ENCODE measurements at regions not wholly inside any gene's neighbourhood (a gene's known extent, or its start where the extent isn't known, plus 50 kb on each side); places are given as distances from the start of the nearest gene placed in this dataset.

DNA sequence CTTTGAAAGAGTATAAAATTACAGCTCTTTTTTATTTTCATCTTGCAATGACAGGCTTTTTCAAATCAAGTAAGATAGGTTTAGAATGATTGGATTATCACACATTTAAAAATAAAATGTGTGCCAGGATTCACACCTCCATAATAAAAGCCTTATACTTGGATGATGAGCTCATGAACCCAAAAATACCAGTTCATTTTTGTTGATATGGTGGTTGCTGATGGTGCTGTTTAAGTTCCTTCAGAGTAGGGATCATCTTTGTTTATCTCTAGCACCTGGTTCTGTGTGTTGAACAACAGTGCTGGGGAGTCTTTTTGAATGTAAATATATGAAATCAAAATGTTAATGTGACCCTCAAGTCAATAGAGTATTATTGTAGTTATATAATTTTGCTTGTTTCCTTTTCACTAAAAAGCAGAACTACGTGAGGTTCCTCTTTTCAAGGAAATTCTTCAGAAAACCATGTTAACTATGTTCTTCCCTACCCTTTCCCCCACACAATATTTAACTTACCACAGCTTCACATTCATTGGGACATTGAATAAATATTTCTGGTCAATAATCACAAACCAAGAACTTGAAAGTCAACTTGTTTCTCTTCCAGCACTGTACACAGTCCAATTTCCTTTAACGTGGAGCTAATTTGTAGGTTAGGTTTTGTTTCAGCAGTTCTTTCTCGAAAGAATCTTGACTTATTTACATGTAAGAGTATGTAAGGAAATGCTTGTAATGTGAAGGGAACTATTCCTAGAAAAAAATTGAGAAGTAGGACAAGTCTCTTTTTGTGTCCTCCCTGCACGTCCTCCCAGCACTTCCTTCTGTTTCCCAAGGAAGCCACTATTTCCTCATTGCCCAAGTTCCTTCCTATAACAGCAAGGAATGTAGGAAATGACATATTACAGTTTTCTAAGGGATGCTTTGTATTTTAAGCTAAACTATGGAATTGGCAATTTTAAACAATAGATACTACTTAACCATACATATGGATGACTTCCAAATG, 945.9 kb upstream of the CITED2 start:
- DNase-seq (ENCODE audit: low read depth): no peak

DNA sequence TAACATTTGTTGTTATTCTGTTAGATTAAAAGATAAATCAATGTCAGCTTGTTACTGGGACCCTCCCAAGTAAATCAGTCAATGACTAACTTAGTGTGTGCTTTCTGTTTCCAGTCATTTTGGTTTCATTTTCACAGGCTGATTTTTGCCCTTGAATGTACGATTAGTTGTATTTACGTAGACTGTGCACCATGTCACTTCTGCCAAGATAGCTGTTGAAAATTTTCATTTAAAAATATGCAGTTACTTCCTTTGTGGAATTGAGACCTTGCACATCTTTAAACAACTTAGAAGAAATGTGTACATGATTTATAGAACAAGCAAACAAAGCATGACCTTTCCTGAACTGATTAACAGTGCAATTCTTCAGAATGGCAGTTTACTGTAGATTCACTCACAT, 944.8 kb upstream of the CITED2 start:
- no peak for DNase-seq (ENCODE audit: low read depth)

DNA sequence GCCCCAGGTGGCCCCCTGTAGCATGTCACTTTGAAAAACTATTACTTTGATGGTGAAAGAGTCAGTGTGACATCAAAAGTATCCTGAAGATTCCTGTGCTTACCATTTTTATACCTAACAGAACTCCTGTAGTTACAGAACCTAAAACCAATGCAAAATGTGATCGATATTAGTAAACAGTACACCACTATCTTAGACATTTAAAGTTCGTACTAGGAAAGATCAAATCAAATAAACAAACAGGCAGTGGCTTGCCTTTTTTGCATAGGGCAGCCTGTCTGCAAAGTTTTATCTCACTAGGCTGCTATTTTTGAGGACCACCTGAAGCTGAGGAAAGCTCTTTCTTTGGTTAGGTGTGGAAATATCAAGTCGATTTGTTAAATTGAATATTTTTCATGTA, 944.0 kb upstream of the CITED2 start:
- DNase-seq (ENCODE audit: low read depth): no peak

- no peak for DNase-seq (ENCODE audit: low read depth)
Measured at GRCh38 chr6:140317950-140318349, 943.5 kb upstream of the CITED2 start.

DNA sequence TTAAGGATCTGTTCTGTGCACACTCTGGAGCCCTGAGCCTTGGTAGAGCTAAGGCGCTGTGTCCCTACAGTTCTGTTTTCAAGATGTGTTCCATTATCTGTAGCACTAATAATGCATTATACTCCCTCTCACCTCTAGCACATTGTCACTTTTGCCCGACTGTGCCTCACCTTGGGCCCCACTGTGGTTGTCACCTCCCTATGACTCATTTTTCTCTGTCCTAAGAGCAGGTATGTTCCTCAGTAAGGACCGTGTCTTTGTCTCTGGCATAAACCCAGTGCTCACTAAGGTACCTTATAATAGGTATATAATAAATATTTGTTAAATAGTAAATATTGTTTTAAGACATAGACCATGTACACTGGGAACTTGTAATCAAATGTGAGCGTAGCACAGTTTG, 942.5 kb upstream of the CITED2 start:
- no peak for DNase-seq (ENCODE audit: low read depth)

GRCh38 chr6:140314682-140315081, 940.2 kb upstream of the CITED2 start:
- no peak for DNase-seq (ENCODE audit: low read depth)

DNA sequence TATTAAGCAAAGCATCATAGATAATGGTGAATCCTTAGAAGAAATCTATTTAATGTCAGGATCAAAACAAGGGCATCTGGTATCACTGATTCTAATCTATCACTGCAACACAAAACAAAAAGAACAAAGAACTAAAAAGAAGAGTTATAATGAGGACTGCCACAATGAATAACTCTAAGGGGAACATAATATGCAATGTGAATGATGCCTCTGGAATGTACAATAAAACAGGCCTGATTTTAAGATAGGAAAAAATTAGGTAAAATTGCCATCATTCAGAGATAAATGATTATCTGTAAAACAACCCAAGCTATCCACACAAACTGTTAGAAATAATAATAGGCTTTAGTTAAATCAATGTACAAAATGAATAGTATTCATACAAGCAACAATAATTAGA, 936.7 kb upstream of the CITED2 start:
- DNase-seq (ENCODE audit: low read depth): peak; percentile 13

DNA sequence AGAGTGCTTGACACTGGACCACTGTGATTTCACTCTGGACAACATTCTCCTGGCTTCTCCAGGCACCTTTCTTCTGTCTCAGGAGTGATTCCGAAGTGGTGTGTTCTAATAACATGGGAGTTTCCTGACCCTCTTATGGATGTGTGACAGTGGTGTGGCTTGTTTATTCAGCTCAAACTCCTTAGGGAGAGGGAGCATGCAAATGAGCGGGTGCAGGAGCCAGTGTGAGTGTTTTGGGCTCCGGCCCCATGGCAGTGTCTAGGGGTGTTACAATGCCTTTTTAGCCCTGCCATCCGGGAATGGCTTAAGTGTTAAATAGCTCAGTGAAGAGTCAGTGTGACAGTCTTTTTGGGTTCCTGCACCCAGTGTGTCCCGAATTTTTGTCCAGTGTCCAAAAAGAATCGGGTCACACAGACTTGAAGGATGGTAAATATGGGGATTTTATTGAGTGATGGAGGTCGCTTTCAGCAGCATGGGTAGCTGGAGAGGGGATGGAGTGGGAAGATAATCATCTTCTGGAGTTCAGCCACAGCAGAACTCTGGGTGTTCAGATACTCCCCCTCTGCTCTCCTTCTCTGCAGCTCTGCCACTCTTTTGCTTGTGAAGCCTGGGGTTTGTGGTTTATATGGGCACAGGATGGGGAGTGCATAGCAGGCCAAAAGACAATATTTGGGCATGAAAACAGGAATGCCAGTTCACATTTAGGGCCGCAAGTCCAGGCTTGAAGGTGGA, 928.9 kb upstream of the CITED2 start:
- no peak for DNase-seq (ENCODE audit: low read depth)

- no peak for DNase-seq (ENCODE audit: low read depth)
Measured at GRCh38 chr6:140300331-140300730, 925.9 kb upstream of the CITED2 start.

- DNase-seq (ENCODE audit: low read depth): no peak
Measured at GRCh38 chr6:140289186-140289585, 914.7 kb upstream of the CITED2 start.

GRCh38 chr6:140285998-140286690, 911.7 kb upstream of the CITED2 start:
- no peak for DNase-seq (ENCODE audit: low read depth)

- no peak for DNase-seq (ENCODE audit: low read depth)
Measured at GRCh38 chr6:140285471-140285870, 911.0 kb upstream of the CITED2 start.

DNA sequence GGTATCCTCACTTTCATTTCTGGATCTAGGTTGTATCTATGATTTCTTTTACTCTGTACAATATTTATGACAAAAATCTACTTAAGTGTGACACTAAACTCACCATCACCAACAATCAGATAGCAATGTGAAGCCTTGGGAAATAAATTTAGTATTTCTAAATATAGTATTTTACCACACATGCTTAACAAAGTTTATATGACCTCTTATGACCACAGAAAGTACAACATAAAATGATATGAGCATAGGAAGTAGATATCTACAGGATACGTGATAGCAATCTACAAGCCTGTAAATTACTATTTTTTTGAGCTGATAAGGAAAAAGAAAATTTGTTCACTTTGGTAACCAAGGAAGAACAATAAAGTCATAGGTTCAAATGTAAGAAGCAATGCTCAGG, 910.4 kb upstream of the CITED2 start:
- no peak for DNase-seq (ENCODE audit: low read depth)

DNA sequence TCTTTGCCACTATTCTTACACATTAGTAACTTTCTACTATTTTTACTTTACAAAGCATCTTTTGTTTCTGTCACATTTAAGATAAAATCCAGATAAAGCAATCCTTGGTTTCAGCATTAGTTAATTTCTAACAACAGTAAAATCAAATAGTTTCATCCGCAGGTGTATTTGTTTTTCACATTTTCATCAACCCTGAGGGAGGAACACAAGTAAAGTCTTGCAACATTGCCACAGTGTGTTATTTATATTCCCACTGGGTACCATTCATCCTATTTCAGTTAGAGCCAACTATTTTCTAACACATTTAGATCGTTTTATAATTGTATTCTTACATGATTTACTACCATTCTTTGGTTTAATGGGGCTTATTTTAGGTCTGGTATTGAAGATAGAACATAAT, 908.7 kb upstream of the CITED2 start:
- DNase-seq (ENCODE audit: low read depth): no peak

DNA sequence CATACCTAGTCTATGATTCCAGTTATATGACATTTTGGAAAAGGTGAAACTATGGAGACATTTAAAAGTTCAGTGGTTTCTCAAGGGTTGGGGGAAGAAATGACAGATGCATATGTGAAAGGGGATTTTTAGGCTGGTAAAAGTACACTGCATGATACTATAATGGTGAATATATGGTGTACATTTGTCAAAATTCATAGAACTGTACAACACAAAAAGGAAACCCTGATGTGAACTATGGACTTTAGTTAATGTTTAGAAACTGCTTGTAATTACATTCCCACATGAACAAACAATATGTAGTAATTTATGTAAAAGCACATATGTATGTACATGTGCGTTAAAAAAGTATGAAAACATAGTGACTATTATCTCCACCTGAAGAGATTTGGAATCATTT, 907.3 kb upstream of the CITED2 start:
- DNase-seq (ENCODE audit: low read depth): no peak

DNA sequence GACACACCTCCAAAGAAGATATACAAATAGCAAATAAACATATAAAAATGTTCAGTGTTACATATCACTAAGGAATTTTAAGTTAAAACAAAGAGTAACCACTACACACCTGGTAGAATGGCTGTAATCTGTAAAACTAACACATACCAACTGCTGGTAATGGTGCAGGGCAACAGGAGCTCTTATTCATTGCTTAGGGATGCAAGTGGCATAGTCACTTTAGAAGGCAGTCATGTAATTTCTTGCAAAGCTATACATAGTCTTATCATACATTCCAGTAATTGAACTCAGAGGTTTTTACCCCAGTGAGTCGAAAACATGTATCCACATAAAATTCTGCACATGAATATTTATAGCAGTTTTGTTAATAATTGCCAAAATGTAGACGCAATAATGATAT, 906.8 kb upstream of the CITED2 start:
- DNase-seq (ENCODE audit: low read depth): no peak

- DNase-seq (ENCODE audit: low read depth): no peak
Measured at GRCh38 chr6:140276719-140277118, 902.3 kb upstream of the CITED2 start.

DNA sequence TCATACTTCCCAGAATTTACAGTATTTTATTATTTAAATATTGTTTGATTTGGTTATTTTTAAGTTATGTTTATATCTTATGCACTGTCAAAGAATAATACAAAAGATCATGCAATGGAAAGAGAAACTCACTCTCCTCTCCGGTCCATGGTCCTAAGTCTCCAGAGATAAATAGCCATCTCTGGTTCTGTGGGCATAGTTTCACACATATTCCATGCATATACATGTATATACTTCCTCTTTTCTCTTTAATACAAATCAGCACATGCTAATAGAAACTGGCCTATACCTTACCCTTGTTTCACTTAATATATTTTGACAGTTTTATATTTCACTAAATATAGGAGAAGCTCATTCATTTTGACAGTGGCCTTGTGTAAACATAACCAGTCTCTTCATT, 901.7 kb upstream of the CITED2 start:
- no peak for DNase-seq (ENCODE audit: low read depth)

- no peak for DNase-seq (ENCODE audit: low read depth)
Measured at GRCh38 chr6:140275725-140276124, 901.3 kb upstream of the CITED2 start.

- no peak for DNase-seq (ENCODE audit: low read depth)
Measured at GRCh38 chr6:140274548-140274947, 900.1 kb upstream of the CITED2 start.

- DNase-seq (ENCODE audit: low read depth): no peak
Measured at GRCh38 chr6:140271759-140272377, 897.4 kb upstream of the CITED2 start.

- no peak for DNase-seq (ENCODE audit: low read depth)
Measured at GRCh38 chr6:140269591-140270165, 895.2 kb upstream of the CITED2 start.
